Erythroblast (primary cell): ENCODE measurements at regions not wholly inside any gene's neighbourhood (a gene's known extent, or its start where the extent isn't known, plus 50 kb on each side); places are given as distances from the start of the nearest gene placed in this dataset.

Source experiments
- GATA1 ChIP-seq: IDR thresholded peaks from 2 replicates; pipeline ENCODE4 v1.6.1; 2011; ENCODE audit warnings: low read depth, mild to moderate bottlenecking, control low read depth, low read length, moderate library complexity
- POLR2A ChIP-seq: IDR thresholded peaks from 2 replicates; pipeline ENCODE4 v1.6.1; 2011; ENCODE audit warnings: mild to moderate bottlenecking, low read length

- no peak for TF ChIP-seq POLR2A
- TF ChIP-seq GATA1, result no peak
Observed at GRCh38 chr18:43877616-43878321, 600.5 kb upstream of the SYT4 start.
